ENCODE measurements at regions not wholly inside any gene's neighbourhood (a gene's known extent, or its start where the extent isn't known, plus 50 kb on each side); places are given as distances from the start of the nearest gene placed in this dataset.

DNA sequence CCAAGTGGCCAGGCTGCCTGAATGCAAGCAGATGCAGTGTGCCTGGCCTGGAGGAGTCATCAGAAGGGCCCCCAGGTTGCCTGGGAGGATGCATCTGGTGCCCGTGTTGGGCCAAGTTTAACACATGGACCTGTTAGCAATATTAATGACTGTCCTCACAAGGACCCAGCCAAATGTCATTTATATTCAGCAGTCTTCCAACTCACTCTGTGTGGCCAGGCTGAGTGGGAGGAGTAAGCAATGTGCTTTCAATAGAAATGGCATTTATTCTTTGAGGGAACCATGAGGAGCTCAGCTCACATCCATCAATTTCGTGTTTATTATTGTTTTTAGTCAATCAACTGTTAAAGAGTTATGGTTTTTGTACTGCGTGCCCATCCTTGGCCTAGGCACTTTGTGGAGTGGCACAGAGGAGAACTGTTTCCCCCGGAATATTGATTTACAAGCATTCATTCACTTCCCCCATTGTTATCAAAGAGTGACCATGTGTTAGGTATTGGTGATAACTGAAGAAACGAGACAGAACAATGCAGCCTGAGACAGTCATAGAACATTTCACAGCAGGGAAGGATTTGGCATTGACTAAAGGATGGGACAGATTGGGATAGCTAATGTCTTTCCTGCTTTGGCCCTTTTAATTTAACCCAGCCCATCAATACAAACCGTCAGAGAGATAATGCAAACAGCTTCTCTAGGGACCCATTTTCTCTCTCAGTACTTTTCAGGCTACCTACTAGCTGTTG lies 725.2 kb downstream of the TSN start:
- in situ Hi-C loops (cut with HindIII; ENCODE audit: low sequenced_read_pairs), result no loop called here

DNA sequence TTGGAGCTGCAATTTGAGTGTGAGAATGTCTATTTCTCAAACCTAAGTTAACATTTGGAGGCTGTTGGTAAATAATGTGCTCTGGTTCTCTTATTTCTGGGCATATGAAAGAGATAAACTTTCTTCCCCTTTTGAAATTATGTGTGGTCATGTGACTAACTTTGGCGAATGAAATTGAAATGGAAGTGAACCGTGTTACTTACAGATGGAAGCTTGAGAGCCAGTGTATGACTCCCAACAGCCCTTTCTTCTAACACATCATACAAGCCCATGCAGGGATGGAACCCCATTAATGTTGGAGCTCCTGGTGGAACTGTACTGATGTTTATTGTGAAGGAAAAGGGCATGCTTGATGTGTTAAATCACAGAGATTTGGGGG lies 725.8 kb downstream of the TSN start:
- in situ Hi-C loops (cut with HindIII; ENCODE audit: low sequenced_read_pairs), result no loop called here
- H3K4me3 ChIP-seq (ENCODE audit: low read depth, low read length), result no peak overlapping the region
- no peak for DNase-seq (ENCODE audit: low read depth, low spot score)
- TF ChIP-seq, protein P1, sequence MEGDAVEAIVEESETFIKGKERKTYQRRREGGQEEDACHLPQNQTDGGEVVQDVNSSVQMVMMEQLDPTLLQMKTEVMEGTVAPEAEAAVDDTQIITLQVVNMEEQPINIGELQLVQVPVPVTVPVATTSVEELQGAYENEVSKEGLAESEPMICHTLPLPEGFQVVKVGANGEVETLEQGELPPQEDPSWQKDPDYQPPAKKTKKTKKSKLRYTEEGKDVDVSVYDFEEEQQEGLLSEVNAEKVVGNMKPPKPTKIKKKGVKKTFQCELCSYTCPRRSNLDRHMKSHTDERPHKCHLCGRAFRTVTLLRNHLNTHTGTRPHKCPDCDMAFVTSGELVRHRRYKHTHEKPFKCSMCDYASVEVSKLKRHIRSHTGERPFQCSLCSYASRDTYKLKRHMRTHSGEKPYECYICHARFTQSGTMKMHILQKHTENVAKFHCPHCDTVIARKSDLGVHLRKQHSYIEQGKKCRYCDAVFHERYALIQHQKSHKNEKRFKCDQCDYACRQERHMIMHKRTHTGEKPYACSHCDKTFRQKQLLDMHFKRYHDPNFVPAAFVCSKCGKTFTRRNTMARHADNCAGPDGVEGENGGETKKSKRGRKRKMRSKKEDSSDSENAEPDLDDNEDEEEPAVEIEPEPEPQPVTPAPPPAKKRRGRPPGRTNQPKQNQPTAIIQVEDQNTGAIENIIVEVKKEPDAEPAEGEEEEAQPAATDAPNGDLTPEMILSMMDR (IDR thresholded peaks at IDR 0.05; ENCODE audit: low read depth, low read length), result no peak

More for the DNA sequence above, 725.2 kb downstream of the TSN start:
- H3K4me3 ChIP-seq (ENCODE audit: low read depth, low read length), result no peak overlapping the region
- no peak for DNase-seq (ENCODE audit: low read depth, low spot score)
- TF ChIP-seq, protein P1 (IDR thresholded peaks at IDR 0.05; ENCODE audit: low read depth, low read length), result no peak

DNA sequence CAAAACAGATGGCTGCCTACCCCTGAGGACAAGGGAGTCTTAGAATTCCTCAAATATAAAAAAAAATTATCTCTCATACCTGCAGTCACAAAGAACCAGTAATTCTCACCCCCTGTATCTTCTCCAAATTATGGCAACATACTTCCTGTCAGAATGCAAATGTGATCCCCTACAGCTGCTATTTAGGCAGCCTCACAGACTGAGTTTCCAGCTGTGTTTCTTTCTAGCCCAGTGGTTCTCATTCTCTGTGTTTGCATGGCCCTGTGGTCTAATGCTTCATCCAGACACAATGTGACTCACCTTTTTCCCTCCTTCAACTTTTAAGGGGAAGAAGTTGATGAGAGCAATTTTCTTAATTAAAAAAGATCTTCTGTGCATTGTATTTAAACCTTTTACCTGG lies 726.3 kb downstream of the TSN start:
- no peak for DNase-seq (ENCODE audit: low read depth, low spot score)
- no peak overlapping the region for H3K4me3 ChIP-seq (ENCODE audit: low read depth, low read length)
- in situ Hi-C loops (cut with HindIII; ENCODE audit: low sequenced_read_pairs), result no loop called here
- TF ChIP-seq, protein P1 (IDR thresholded peaks at IDR 0.05; ENCODE audit: low read depth, low read length), result no peak

DNA sequence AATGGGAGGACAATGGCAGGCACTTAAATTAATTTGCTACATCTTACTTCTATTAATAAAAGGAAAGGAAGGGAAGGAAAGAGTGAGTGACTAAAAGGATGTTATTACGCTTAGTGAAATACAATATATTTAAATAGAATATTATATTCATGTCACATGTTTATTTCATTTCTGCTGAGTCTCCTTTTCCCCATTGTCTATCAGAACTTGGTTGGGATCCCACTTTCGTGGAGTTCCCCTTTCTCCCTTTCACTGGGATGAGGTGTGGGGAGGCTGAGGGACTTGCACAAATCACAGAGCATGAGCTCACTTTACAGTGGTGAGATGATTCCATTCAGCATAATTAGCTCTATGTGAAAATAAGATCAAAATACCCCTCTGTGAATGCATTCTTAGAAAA lies 730.6 kb downstream of the TSN start:
- H3K4me3 ChIP-seq (ENCODE audit: low read depth, low read length), result no peak overlapping the region
- no peak for DNase-seq (ENCODE audit: low read depth, low spot score)
- in situ Hi-C loops (cut with HindIII; ENCODE audit: low sequenced_read_pairs), result no loop called here
- TF ChIP-seq, protein P1 (IDR thresholded peaks at IDR 0.05; ENCODE audit: low read depth, low read length), result no peak

DNA sequence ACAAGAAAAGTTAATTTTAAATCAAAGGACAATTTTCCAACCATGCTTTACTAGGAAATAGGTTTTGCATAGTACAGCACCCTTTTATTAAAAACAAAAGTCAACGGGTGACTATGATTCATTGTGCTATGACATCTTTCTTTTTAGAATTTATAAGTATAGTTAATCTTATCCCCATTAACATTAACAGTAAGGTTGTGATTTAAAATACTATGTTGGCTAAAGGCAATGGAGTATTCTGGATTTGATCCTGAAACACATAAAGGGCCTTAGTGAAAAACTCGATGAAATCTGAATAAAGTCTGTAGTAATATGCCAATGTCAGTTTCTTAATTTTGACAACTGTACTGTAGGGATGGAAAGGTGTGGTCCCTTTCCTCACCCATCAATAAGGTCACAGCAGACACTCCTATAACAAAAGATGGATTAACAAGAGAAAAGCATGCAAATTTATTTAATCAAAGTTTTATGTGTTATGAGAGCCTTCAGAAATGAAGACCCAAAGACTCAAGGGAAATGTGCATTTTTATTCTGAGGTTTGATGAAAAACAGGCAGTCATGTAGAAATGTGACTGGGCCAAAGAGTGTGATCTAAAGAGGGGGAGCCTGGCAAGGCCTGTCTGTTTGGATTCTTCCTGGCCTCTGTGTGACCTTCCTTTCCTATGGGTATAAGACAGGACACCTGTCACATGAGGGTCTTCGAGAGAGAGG lies 731.4 kb downstream of the TSN start:
- no peak overlapping the region for H3K4me3 ChIP-seq (ENCODE audit: low read depth, low read length)
- TF ChIP-seq, protein P1 (IDR thresholded peaks at IDR 0.05; ENCODE audit: low read depth, low read length), result no peak
- in situ Hi-C loops (cut with HindIII; ENCODE audit: low sequenced_read_pairs), result no loop called here
- DNase-seq (ENCODE audit: low read depth, low spot score), result no peak

DNA sequence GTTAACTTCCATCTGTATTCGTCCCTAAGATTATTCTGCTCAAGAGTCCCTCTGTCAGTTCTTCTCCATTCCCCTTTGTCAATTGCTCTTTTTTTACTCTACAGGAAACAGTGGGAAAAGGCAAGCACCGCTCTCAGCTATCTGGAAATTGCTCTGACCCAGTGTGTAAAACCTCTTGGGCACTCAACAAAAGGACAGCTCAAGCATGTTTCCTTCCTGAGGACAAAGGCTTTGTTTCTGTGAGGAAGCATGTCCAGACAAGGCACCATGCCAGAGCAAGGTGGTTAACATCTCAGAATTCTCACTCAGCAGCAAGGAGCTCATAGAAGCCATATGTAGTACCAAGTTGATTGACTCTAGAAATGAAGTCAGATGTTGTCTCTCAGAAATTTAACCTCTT lies 735.6 kb downstream of the TSN start:
- in situ Hi-C loops (cut with HindIII; ENCODE audit: low sequenced_read_pairs), result no loop called here
- DNase-seq (ENCODE audit: low read depth, low spot score), result no peak
- no peak overlapping the region for H3K4me3 ChIP-seq (ENCODE audit: low read depth, low read length)
- TF ChIP-seq, protein P1 (IDR thresholded peaks at IDR 0.05; ENCODE audit: low read depth, low read length), result no peak

Data from astrocyte of the spinal cord (primary cell).